ENCODE measurements at regions not wholly inside any gene's neighbourhood (a gene's known extent, or its start where the extent isn't known, plus 50 kb on each side); places are given as distances from the start of the nearest gene placed in this dataset.

DNA sequence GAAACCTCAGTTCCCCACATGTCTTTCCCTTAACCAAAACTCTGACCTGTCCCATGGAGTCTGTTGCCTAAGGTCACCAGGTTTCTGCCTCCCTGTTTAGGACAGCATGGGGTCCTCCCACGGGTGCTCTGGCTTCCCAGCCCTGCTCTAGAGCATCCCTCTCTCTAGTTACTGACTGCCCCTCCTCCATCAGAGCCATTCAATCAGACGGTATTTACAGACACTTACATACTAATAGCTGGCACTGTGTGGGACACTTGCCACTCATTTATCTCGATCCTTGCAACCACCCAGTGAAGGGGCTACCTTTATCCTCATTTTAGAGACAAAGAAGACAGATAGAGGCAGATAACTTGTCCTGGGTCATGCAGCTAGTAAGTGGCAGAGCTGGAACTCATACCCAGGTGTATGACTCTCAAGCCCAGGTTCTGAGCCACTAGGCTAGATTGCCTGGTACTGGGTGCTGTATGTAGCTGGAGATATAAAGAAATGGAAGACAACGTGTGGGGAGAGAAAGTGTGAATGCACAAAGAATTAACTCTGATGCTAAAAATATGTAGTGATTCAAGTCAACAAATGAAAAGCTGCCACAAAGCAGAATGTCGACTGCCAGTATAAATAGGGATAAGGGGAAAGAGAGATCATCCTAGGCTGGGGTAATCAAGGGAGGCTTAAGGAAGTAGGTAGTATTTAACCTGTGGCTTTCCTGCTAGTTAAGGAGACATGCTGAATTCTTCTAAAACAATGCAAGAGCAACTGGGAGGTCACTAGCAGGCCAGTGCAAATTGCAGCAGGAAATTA is 52.5 kb upstream of the PDE8B start:
- no peak for DNase-seq
- H3K4me3 Mint-ChIP-seq = no peak overlapping the region

DNA sequence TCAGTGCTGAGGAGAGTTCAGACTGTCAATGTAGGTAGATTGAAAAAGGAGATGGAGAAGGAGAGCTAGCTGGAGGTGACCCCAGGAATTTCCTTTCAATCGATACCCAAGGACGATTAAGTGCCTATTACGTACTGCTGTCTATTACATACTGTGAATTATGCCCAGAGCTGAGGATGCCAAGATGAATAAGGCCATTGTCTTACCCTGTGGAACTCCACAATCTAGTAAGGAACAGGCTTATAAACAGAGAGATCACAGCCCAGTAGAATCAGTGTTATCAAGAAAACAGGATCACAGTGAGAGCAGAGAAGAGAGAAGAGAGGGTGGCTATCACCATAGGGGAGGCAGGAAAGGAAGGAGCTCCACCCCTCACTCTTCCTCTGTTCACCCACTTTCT is 54.1 kb upstream of the PDE8B start:
- H3K27me3 Mint-ChIP-seq = no peaks in the 10 kb centered on the region
- H3K4me1 Mint-ChIP-seq = no peaks in the 10 kb centered on the region
- no peaks in the 10 kb centered on the region for H3K36me3 Mint-ChIP-seq (ENCODE audit: low read depth)
- POLR2A ChIA-PET = no interaction called here
- TF ChIP-seq, protein P1, sequence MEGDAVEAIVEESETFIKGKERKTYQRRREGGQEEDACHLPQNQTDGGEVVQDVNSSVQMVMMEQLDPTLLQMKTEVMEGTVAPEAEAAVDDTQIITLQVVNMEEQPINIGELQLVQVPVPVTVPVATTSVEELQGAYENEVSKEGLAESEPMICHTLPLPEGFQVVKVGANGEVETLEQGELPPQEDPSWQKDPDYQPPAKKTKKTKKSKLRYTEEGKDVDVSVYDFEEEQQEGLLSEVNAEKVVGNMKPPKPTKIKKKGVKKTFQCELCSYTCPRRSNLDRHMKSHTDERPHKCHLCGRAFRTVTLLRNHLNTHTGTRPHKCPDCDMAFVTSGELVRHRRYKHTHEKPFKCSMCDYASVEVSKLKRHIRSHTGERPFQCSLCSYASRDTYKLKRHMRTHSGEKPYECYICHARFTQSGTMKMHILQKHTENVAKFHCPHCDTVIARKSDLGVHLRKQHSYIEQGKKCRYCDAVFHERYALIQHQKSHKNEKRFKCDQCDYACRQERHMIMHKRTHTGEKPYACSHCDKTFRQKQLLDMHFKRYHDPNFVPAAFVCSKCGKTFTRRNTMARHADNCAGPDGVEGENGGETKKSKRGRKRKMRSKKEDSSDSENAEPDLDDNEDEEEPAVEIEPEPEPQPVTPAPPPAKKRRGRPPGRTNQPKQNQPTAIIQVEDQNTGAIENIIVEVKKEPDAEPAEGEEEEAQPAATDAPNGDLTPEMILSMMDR (IDR thresholded peaks at IDR 0.05) = no peak
- no peak overlapping the region for H3K27ac Mint-ChIP-seq
- no peak overlapping the region for H3K4me3 Mint-ChIP-seq
- CTCF ChIA-PET = no interaction called here
- DNase-seq (no peak), ATAC-seq (ENCODE audit: low read depth) (no peak)
- intact Hi-C loops (cut with micrococcal nuclease) = no loop called here
- H3K9me3 Mint-ChIP-seq = no peaks in the 10 kb centered on the region

More for the DNA sequence above, 52.5 kb upstream of the PDE8B start:
- no peaks in the 10 kb centered on the region for H3K9me3 Mint-ChIP-seq
- CTCF ChIA-PET = no interaction called here
- no peak for ATAC-seq (ENCODE audit: low read depth)
- no peaks in the 10 kb centered on the region for H3K4me1 Mint-ChIP-seq
- TF ChIP-seq, protein P1 (IDR thresholded peaks at IDR 0.05) = no peak
- H3K27me3 Mint-ChIP-seq = no peaks in the 10 kb centered on the region
- H3K27ac Mint-ChIP-seq = no peak overlapping the region
- POLR2A ChIA-PET = no interaction called here
- no peaks in the 10 kb centered on the region for H3K36me3 Mint-ChIP-seq (ENCODE audit: low read depth)
- intact Hi-C loops (cut with micrococcal nuclease) = no loop called here

DNA sequence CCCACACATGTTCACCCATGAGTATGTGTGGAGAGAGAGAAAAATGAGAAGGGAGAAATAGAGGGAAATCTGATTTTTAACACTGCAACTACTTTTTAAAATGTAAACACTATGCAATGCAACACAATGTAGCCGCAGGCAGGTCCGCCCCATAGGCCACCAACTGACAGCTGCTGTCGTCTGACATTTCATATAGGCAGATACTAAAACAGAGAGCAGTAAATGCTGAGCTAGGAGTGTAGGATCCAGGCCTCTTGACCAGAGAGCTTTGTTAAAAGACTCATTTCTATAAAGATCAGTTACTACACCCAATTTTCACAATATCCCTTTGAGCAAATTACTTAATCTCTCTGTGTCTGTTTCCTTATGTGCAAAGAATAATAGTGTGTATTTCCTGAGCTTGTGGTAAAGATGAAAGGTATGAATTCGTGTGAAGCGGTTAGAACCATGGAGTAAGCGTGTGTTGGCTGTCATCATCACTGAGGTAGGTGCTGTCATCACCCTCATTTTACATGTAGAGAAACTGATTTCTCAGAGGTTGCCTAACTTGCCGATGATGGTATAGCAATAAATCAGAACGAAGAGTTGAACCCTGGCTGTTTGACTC is 55.2 kb upstream of the PDE8B start:
- intact Hi-C loops (cut with micrococcal nuclease) = no loop called here
- no peak overlapping the region for H3K27ac Mint-ChIP-seq

DNA sequence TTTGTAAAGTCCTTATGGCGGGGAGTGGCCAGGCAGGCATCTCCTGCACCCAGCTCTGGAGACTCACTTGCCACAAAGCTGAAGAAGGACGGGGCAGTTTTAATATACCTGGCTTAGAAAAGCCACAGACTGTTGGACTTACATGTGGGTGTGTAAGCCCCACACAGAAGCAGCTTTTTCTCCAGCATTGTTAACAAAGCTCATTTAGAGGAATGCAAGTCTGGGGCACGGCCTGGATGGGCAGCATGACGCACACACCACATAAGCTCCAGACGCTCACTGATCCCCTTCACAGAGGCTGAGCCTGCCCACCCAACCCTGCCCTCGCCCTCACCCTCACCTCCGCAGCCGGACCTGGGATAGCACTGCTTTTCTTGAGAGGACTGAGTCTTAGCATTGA is 58.0 kb upstream of the PDE8B start:
- no peak for ATAC-seq (ENCODE audit: low read depth)
- TF ChIP-seq, protein P1 (IDR thresholded peaks at IDR 0.05) = no peak
- Mint-ChIP-seq H3K36me3 (ENCODE audit: low read depth) (no peaks in the 10 kb centered on the region), H3K9me3 (no peaks in the 10 kb centered on the region), H3K27ac (no peak overlapping the region), H3K4me3 (no peak overlapping the region), H3K4me1 (no peaks in the 10 kb centered on the region), H3K27me3 (no peaks in the 10 kb centered on the region)
- DNase-seq = no peak
- ChIA-PET POLR2A (no interaction called here), CTCF (no interaction called here)
- intact Hi-C loops (cut with micrococcal nuclease) = no loop called here

More for the DNA sequence above, 55.2 kb upstream of the PDE8B start:
- Mint-ChIP-seq H3K9me3 (no peaks in the 10 kb centered on the region), H3K27me3 (no peaks in the 10 kb centered on the region), H3K36me3 (ENCODE audit: low read depth) (no peaks in the 10 kb centered on the region), H3K4me3 (no peak overlapping the region), H3K4me1 (no peaks in the 10 kb centered on the region)
- CTCF ChIA-PET = interaction anchor here (2.1 kb wide), 1 partner anchor 10 kb away, joined by 4 read pairs; no protein-coding TSS in a partner anchor
- no peak for ATAC-seq (ENCODE audit: low read depth)
- POLR2A ChIA-PET = no interaction called here
- TF ChIP-seq, protein P1 (IDR thresholded peaks at IDR 0.05) = no peak
- no peak for DNase-seq

DNA sequence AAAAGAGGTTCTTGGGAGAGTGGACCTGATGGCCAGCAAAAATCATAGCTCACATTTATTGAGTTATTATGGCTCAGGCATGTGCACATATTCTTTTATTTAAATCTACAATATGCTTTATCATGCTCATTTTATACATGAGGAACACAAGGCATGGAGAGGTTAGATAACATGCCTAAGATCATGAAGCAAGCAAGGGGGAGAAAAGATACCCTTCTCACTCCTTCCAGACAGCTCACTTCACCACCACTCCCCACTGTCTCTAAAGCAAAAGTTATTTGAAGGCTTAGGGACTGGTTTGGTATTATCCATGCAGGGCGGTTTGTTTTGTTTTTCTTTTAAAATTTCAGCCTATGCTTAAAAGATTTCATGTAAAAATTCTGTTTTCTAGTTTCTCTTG is 59.0 kb upstream of the PDE8B start:
- Mint-ChIP-seq H3K27me3 (no peaks in the 10 kb centered on the region), H3K4me3 (no peak overlapping the region), H3K27ac (no peak overlapping the region), H3K4me1 (no peaks in the 10 kb centered on the region), H3K36me3 (ENCODE audit: low read depth) (no peaks in the 10 kb centered on the region), H3K9me3 (no peaks in the 10 kb centered on the region)
- ATAC-seq (ENCODE audit: low read depth) = no peak
- TF ChIP-seq, protein P1 (IDR thresholded peaks at IDR 0.05) = no peak
- ChIA-PET POLR2A (no interaction called here), CTCF (no interaction called here)
- intact Hi-C loops (cut with micrococcal nuclease) = no loop called here
- no peak for DNase-seq

Data from activated B cell treated with CpG ODN at 0.5 μM for 24 hours (primary cell).